ENCODE measurements at regions not wholly inside any gene's neighbourhood (a gene's known extent, or its start where the extent isn't known, plus 50 kb on each side); places are given as distances from the start of the nearest gene placed in this dataset.

GRCh38 chr2:199646439-199646838 is 188.7 kb upstream of the SATB2 start:
- no peak for TF ChIP-seq CTCF (IDR thresholded peaks at IDR 0.05; ENCODE audit: insufficient read depth, low read length, poor library complexity, severe bottlenecking)
- TF ChIP-seq EZH2phosphoT487 (conservative IDR thresholded peaks at IDR 0.05; ENCODE audit: low read length): no peak

Measured in SU-DHL-6 (cell line).